DMS53 treated with DMSO at 0.1 percent for 48 hours (cell line): ENCODE measurements at regions not wholly inside any gene's neighbourhood (a gene's known extent, or its start where the extent isn't known, plus 50 kb on each side); places are given as distances from the start of the nearest gene placed in this dataset.

Source experiments
- DNase-seq: peaks from one replicate; lab custom pipeline; 2025; ENCODE audit not compliant: unreplicated experiment; lab: John Stamatoyannopoulos, UW

- no peak for DNase-seq
Observed at GRCh38 chr7:45984386-45985295, 63.6 kb upstream of the IGFBP3 start.

- no peak for DNase-seq
Observed at GRCh38 chr7:45983720-45984255, 62.7 kb upstream of the IGFBP3 start.

GRCh38 chr7:45982907-45983719 lies 62.0 kb upstream of the IGFBP3 start:
- no peak for DNase-seq

- DNase-seq = no peak
Observed at GRCh38 chr7:45982132-45982531, 61.1 kb upstream of the IGFBP3 start.

GRCh38 chr7:45980973-45981372 lies 59.9 kb upstream of the IGFBP3 start:
- no peak for DNase-seq

- DNase-seq = no peak
Observed at GRCh38 chr7:45980181-45980905, 59.3 kb upstream of the IGFBP3 start.

- DNase-seq = no peak
Observed at GRCh38 chr7:45979275-45980180, 58.5 kb upstream of the IGFBP3 start.

- no peak for DNase-seq
Observed at GRCh38 chr7:45978731-45979211, 57.7 kb upstream of the IGFBP3 start.

GRCh38 chr7:45978010-45978681 lies 57.1 kb upstream of the IGFBP3 start:
- peak; percentile 76 for DNase-seq

GRCh38 chr7:45977256-45977780 lies 56.2 kb upstream of the IGFBP3 start:
- DNase-seq = no peak

GRCh38 chr7:45976485-45976856 lies 55.4 kb upstream of the IGFBP3 start:
- DNase-seq = no peak

- DNase-seq = no peak
Observed at GRCh38 chr7:45975847-45976484, 54.9 kb upstream of the IGFBP3 start.

GRCh38 chr7:45975367-45975766 lies 54.3 kb upstream of the IGFBP3 start:
- DNase-seq = no peak

GRCh38 chr7:45974540-45975360 lies 53.7 kb upstream of the IGFBP3 start:
- no peak for DNase-seq

- DNase-seq = no peak
Observed at GRCh38 chr7:45973725-45974532, 52.9 kb upstream of the IGFBP3 start.

- no peak for DNase-seq
Observed at GRCh38 chr7:45972629-45973312, 51.7 kb upstream of the IGFBP3 start.
